H1 (cell line): ENCODE measurements at regions not wholly inside any gene's neighbourhood (a gene's known extent, or its start where the extent isn't known, plus 50 kb on each side); places are given as distances from the start of the nearest gene placed in this dataset.

Source experiments
- CEBPB ChIP-seq: IDR thresholded peaks from 2 replicates; pipeline ENCODE4 v1.6.1; 2012; ENCODE audit warnings: low read depth, low read length
- CREB1 ChIP-seq: IDR thresholded peaks from 2 replicates; pipeline ENCODE4 v1.6.1; 2012; ENCODE audit warnings: inconsistent platforms
- CTCF ChIP-seq, 3 experiments: IDR thresholded peaks; 1 replicate in 2 of 3; 2 replicates in 1 of 3; pipeline versions ENCODE4 v1.5.1 to v1.6.1; 2011; ENCODE audit warnings: low read length in 3 of 3, mild to moderate bottlenecking in 3 of 3, inconsistent platforms in 2 of 3, low read depth in 1 of 3, moderate library complexity in 1 of 3; ENCODE audit not compliant: insufficient read depth in 1 of 3; ENCODE audit errors: control extremely low read depth in 1 of 3
- EP300 ChIP-seq, 2 experiments: IDR thresholded peaks; 1 replicate in 1 of 2; 2 replicates in 1 of 2; pipeline ENCODE4 v1.6.1; 2011 to 2012; ENCODE audit warnings: low read depth in 2 of 2, low read length in 2 of 2, mild to moderate bottlenecking in 2 of 2, borderline replicate concordance in 1 of 2, inconsistent platforms in 1 of 2, moderate library complexity in 1 of 2
- GTF2F1 ChIP-seq: IDR thresholded peaks from 2 replicates; pipeline ENCODE4 v1.6.1; 2012; ENCODE audit warnings: low read depth, low read length, improper control_type of control experiment, borderline replicate concordance
- JUND ChIP-seq: IDR thresholded peaks from 2 replicates; pipeline ENCODE4 v1.6.1; 2011; ENCODE audit warnings: mild to moderate bottlenecking, improper control_type of control experiment, low read length
- MAFK ChIP-seq: IDR thresholded peaks from 2 replicates; pipeline ENCODE4 v1.6.1; 2012; ENCODE audit warnings: low read depth, mild to moderate bottlenecking, improper control_type of control experiment, low read length
- MAX ChIP-seq: IDR thresholded peaks from 2 replicates; pipeline ENCODE4 v1.6.1; 2012; ENCODE audit warnings: inconsistent platforms
- POLR2A ChIP-seq, 2 experiments: IDR thresholded peaks; 1 replicate in 1 of 2; 2 replicates in 1 of 2; pipeline ENCODE4 v1.6.1; 2011; ENCODE audit warnings: low read depth in 2 of 2, low read length in 2 of 2, mild to moderate bottlenecking in 2 of 2; ENCODE audit errors: control extremely low read depth in 1 of 2
- POLR2AphosphoS5 ChIP-seq: IDR thresholded peaks from 2 replicates; pipeline ENCODE4 v1.6.1; 2011; ENCODE audit warnings: low read depth, low read length
- POU5F1 ChIP-seq: IDR thresholded peaks from 2 replicates; pipeline ENCODE4 v1.6.1; 2011; ENCODE audit warnings: low read depth, mild to moderate bottlenecking, low read length, moderate library complexity
- SIX5 ChIP-seq: IDR thresholded peaks from 2 replicates; pipeline ENCODE4 v1.6.1; 2011; ENCODE audit warnings: mild to moderate bottlenecking, low read depth, low read length
- SUZ12 ChIP-seq: fragments of 200-600 bp; sonication (generic); IDR thresholded peaks from 2 replicates; pipeline ENCODE4 v1.6.1; 2012; ENCODE audit warnings: mild to moderate bottlenecking, inconsistent platforms, low read length, moderate library complexity, mixed read lengths
- USF2 ChIP-seq: IDR thresholded peaks from 2 replicates; pipeline ENCODE4 v1.6.1; 2011; ENCODE audit warnings: low read length, improper control_type of control experiment

GRCh38 chr12:67541625-67541991, 106.9 kb upstream of the DYRK2 start:
- TF ChIP-seq CREB1 (no peak), POLR2A (IDR thresholded peaks at IDR 0.05; ENCODE audit: control extremely low read depth in 1 of 2, low read depth in 2 of 2, low read length in 2 of 2) (no peak), MAX (no peak), JUND (no peak), CTCF (IDR thresholded peaks at IDR 0.05; ENCODE audit: control extremely low read depth in 1 of 3, insufficient read depth in 1 of 3, low read depth in 1 of 3, low read length in 3 of 3) (no peak), GTF2F1 (no peak), SIX5 (no peak), CEBPB (no peak), POLR2AphosphoS5 (no peak), SUZ12 (no peak), USF2 (no peak), EP300 (IDR thresholded peaks at IDR 0.05; ENCODE audit: borderline replicate concordance in 1 of 2, low read depth in 2 of 2, low read length in 2 of 2) (no peak), MAFK (no peak), POU5F1 (no peak)
